ENCODE measurements at regions not wholly inside any gene's neighbourhood (a gene's known extent, or its start where the extent isn't known, plus 50 kb on each side); places are given as distances from the start of the nearest gene placed in this dataset.

DNA sequence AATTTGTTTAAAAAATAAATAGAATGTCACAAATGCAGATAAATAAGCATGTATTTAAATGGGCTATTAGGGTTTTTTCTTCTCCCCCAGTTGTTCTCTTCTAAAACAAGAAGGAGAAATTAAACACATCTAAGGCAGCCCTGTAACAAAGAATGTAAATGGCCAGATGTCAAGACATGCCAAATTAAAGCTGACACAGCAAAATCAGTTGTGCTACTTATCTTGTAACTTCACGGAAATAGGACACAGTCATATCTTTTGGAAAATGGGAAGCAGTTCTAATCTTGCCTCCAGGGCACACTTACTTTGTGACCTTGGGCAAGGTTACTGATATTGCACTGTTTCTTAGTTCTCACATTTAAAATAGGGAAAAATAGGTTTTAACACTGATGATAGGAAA lies 200.1 kb upstream of the NRXN1 start:
- Histone ChIP-seq H3K27ac (ENCODE audit: control insufficient read depth, insufficient read depth) (no peak overlapping the region), H3K36me3 (ENCODE audit: control insufficient read depth in 2 of 2, insufficient read depth in 2 of 2, low read length in 1 of 2) (no peaks in the 10 kb centered on the region), H3K79me2 (ENCODE audit: control insufficient read depth, insufficient read depth, low read length) (no peaks in the 10 kb centered on the region), H3K4me3 (no peak overlapping the region), H4K20me1 (ENCODE audit: control insufficient read depth, insufficient read depth) (no peaks in the 10 kb centered on the region), H3K4me2 (ENCODE audit: control insufficient read depth, insufficient read depth) (no peak overlapping the region), H3K9me3 (replicated peaks; ENCODE audit: control insufficient read depth, insufficient read depth, low read length) (no peaks in the 10 kb centered on the region), H3K9ac (ENCODE audit: control insufficient read depth, insufficient read depth, low read length) (no peak overlapping the region), H2AFZ (ENCODE audit: control insufficient read depth, low read depth, low read length) (no peak overlapping the region), H3K27me3 (replicated peaks in 1 of 2; ENCODE audit: control insufficient read depth in 2 of 2, insufficient read depth in 2 of 2, low read length in 1 of 2) (no peaks in the 10 kb centered on the region), H3K4me1 (ENCODE audit: control insufficient read depth, insufficient read depth, low read length) (no peaks in the 10 kb centered on the region)
- POLR2A ChIA-PET = interaction anchor here (1.0 kb wide), 1 partner anchor 9 kb away, joined by 3 read pairs; no protein-coding TSS in a partner anchor
- CTCF ChIA-PET = no interaction called here
- ATAC-seq (no peak), FAIRE-seq (no peak), DNase-seq (ENCODE audit: low read depth, low spot score) (no peak)
- no TSS peak for BruUV-seq (replicated peaks)
- SMC1A ChIA-PET (ENCODE audit: uncharacterized antibody, unreplicated experiment) = no interaction called here
- TF ChIP-seq IKZF1 (conservative IDR thresholded peaks at IDR 0.05) (no peak), RBBP5 (conservative IDR thresholded peaks at IDR 0.05) (no peak), ASH2L (IDR thresholded peaks at IDR 0.05; ENCODE audit: borderline replicate concordance, low read depth) (no peak), SPI1 (IDR thresholded peaks at IDR 0.05; ENCODE audit: borderline replicate concordance, insufficient read depth, low read depth, low read length) (no peak), SKIL (IDR thresholded peaks at IDR 0.05; ENCODE audit: low read depth, poor library complexity, severe bottlenecking) (no peak), PBX3 (IDR thresholded peaks at IDR 0.05; ENCODE audit: insufficient replicate concordance, low read depth, low read length) (no peak), KLF5 (IDR thresholded peaks at IDR 0.05; ENCODE audit: partially characterized antibody) (no peak), LARP7 (IDR thresholded peaks at IDR 0.05) (no peak), RB1 (IDR thresholded peaks at IDR 0.05; ENCODE audit: borderline replicate concordance) (no peak), CBFB (IDR thresholded peaks at IDR 0.05; ENCODE audit: low read depth) (no peak), ELK1 (IDR thresholded peaks at IDR 0.05; ENCODE audit: low read depth, low read length) (no peak), SUZ12 (IDR thresholded peaks at IDR 0.05; ENCODE audit: unreplicated experiment) (no peak)
- TF ChIP-seq, protein P1, sequence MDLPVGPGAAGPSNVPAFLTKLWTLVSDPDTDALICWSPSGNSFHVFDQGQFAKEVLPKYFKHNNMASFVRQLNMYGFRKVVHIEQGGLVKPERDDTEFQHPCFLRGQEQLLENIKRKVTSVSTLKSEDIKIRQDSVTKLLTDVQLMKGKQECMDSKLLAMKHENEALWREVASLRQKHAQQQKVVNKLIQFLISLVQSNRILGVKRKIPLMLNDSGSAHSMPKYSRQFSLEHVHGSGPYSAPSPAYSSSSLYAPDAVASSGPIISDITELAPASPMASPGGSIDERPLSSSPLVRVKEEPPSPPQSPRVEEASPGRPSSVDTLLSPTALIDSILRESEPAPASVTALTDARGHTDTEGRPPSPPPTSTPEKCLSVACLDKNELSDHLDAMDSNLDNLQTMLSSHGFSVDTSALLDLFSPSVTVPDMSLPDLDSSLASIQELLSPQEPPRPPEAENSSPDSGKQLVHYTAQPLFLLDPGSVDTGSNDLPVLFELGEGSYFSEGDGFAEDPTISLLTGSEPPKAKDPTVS (IDR thresholded peaks at IDR 0.05; ENCODE audit: low read depth, low read length) = no peak
- TF ChIP-seq, protein P2, sequence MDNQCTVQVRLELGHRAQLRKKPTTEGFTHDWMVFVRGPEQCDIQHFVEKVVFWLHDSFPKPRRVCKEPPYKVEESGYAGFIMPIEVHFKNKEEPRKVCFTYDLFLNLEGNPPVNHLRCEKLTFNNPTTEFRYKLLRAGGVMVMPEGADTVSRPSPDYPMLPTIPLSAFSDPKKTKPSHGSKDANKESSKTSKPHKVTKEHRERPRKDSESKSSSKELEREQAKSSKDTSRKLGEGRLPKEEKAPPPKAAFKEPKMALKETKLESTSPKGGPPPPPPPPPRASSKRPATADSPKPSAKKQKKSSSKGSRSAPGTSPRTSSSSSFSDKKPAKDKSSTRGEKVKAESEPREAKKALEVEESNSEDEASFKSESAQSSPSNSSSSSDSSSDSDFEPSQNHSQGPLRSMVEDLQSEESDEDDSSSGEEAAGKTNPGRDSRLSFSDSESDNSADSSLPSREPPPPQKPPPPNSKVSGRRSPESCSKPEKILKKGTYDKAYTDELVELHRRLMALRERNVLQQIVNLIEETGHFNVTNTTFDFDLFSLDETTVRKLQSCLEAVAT (IDR thresholded peaks at IDR 0.05) = no peak
- RAD21 ChIA-PET (ENCODE audit: unreplicated experiment) = no interaction called here
- in situ Hi-C loops (cut with MboI) = no loop called here
- intact Hi-C loops (cut with micrococcal nuclease; ENCODE audit: unreplicated experiment) = no loop called here
- 38% methylated on average over 1 of the region's 1 CpG for WGBS (ENCODE audit: insufficient coverage, insufficient replicate concordance, low lambda C conversion rate, missing lambda C conversion rate)
